Esophagus muscularis mucosa (tissue), 4 donors: ENCODE measurements at regions not wholly inside any gene's neighbourhood (a gene's known extent, or its start where the extent isn't known, plus 50 kb on each side); places are given as distances from the start of the nearest gene placed in this dataset.

Experiments used
- DNase-seq: peaks from one replicate; pipeline ENCODE4 v3.0.0-alpha.2; 2017; ENCODE audit errors: extremely low spot score
- H3K27ac ChIP-seq, 4 donors: fragments of 200-600 bp; sonication (generic); replicated peaks in 1 of 4; 1 replicate in 3 of 4; 2 replicates in 1 of 4; pipeline ENCODE4 v1.5.1; 2016 to 2019; ENCODE audit warnings: mild to moderate bottlenecking in 1 of 4
- H3K27me3 ChIP-seq, 4 donors: fragments of 200-600 bp; sonication (generic); one replicate each; pipeline versions ENCODE4 v1.5.1 to v1.6.0; 2016 to 2019
- H3K36me3 ChIP-seq, 4 donors: fragments of 200-600 bp; sonication (generic); one replicate each; pipeline ENCODE4 v1.5.1; 2016 to 2019
- H3K4me1 ChIP-seq, 4 donors: fragments of 200-600 bp; sonication (generic); one replicate each; pipeline ENCODE4 v1.5.1; 2016 to 2019
- H3K4me3 ChIP-seq, 4 donors: fragments of 200-600 bp; sonication (generic); 1 replicate in 2 of 4; 2 replicates in 2 of 4; pipeline ENCODE4 v1.5.1; 2016 to 2019; ENCODE audit warnings: mild to moderate bottlenecking in 4 of 4, moderate library complexity in 1 of 4
- H3K9me3 ChIP-seq, 4 donors: fragments of 200-600 bp; sonication (generic); 1 replicate in 3 of 4; 2 replicates in 1 of 4; pipeline ENCODE4 v1.5.1; 2016 to 2019
- EP300 ChIP-seq: sonication (generic); formaldehyde crosslinking; IDR thresholded peaks from one replicate; pipeline ENCODE4 v1.6.1; 2017; ENCODE audit warnings: antibody characterized with exemption
- POLR2A ChIP-seq: fragments of 450-650 bp; IDR thresholded peaks from one replicate; pipeline ENCODE4 v1.6.1; 2017; ENCODE audit warnings: antibody characterized with exemption, moderate library complexity, mild to moderate bottlenecking, low read depth
- POLR2AphosphoS5 ChIP-seq, 2 donors: sonication (generic); formaldehyde crosslinking; IDR thresholded peaks; one replicate each; pipeline ENCODE4 v1.6.1; 2017; ENCODE audit warnings: antibody characterized with exemption in 2 of 2
- WGBS: methylation state at CpG from one replicate; pipeline ENCODE4 v1.1.5; 2018; 5-methylcytosine and 5-hydroxymethylcytosine counted together
- intact Hi-C: fragments of 100-400 bp; cut with DNase I; formaldehyde crosslinking; loops from one replicate; pipeline ENCODE4 v1.15.1; 2023
- TF ChIP-seq, protein P1 (sequence below), 3 experiments: fragments of 200-600 bp in 2 of 3; fragments of 450-650 bp in 1 of 3; sonication (generic) in 2 of 3; IDR thresholded peaks; one replicate each; pipeline ENCODE4 v1.5.1; 2017 to 2019; ENCODE audit warnings: antibody characterized with exemption in 3 of 3, mild to moderate bottlenecking in 2 of 3, moderate library complexity in 1 of 3

DNA sequence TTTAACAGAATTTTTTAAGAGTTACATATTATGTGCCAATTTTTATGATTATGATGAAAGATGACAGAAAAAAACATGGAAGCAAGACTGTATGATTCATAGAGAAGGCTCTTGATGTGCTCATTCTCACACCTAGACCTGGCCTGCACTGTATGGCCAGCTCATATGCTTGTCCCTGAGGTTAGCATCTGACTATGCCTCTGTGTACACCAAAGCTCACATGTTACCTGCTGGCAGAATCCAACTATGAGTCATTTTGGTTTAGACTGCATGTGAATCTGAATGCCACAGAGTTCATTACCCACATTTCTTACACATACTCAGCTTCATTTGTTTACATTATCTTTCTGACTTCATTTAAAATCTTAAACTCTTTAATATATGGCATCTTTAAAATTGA, 139.0 kb downstream of the DSC3 start:
- intact Hi-C loops, result no loop called here
- H3K27ac ChIP-seq, result no peak overlapping the region
- no peaks in the 10 kb centered on the region for H3K4me1 ChIP-seq
- no peaks in the 10 kb centered on the region for H3K27me3 ChIP-seq
- H3K4me3 ChIP-seq, result no peak overlapping the region
- DNase-seq, result no peak
- no peaks in the 10 kb centered on the region for H3K9me3 ChIP-seq
- H3K36me3 ChIP-seq, result no peaks in the 10 kb centered on the region
- no peak for TF ChIP-seq POLR2AphosphoS5 (IDR thresholded peaks at IDR 0.05)
- no peak for TF ChIP-seq POLR2A
- TF ChIP-seq, protein P1, sequence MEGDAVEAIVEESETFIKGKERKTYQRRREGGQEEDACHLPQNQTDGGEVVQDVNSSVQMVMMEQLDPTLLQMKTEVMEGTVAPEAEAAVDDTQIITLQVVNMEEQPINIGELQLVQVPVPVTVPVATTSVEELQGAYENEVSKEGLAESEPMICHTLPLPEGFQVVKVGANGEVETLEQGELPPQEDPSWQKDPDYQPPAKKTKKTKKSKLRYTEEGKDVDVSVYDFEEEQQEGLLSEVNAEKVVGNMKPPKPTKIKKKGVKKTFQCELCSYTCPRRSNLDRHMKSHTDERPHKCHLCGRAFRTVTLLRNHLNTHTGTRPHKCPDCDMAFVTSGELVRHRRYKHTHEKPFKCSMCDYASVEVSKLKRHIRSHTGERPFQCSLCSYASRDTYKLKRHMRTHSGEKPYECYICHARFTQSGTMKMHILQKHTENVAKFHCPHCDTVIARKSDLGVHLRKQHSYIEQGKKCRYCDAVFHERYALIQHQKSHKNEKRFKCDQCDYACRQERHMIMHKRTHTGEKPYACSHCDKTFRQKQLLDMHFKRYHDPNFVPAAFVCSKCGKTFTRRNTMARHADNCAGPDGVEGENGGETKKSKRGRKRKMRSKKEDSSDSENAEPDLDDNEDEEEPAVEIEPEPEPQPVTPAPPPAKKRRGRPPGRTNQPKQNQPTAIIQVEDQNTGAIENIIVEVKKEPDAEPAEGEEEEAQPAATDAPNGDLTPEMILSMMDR (IDR thresholded peaks at IDR 0.05), result no peak
- TF ChIP-seq EP300, result no peak

DNA sequence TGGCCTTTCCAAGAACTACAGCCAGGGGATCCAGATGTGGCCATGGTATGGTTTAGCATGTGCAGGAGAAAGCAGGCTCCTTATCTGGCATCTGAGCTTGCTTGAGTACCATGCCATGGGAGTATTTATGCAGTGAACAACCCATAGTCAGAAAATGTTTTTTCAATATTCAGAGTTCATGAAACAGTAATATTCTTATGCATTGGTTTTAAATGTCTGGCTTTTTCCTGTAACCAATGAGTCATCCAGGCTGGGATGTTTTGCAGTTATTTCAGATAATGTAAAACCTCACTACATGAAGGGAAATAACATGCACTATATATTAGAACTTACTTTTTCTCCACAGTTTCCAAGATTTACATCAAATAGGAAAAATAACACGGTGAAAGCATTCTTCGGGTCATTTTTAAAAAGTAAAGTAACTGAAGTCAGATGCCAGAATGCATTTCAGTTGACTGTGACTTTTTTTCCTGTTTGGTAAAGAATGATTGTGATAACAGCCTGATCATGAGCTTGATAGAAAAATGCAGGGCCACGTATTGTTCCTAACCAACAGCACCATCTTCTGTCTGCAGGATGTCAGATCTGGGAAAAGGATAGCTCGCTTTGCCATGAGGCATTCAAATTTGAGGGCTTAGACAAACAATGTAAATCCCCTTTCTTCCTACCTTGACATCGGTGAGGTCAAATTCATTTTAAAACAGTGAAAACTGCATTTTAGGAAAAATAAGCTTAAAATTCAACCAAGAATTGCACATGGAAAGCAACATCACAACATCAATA, 152.8 kb downstream of the DSC3 start:
- no peaks in the 10 kb centered on the region for H3K4me1 ChIP-seq
- no peak overlapping the region for H3K4me3 ChIP-seq
- intact Hi-C loops, result loop anchor here (10.0 kb wide), 1 partner anchor 1015 kb away; no protein-coding TSS in a partner anchor
- no peak for DNase-seq
- H3K36me3 ChIP-seq, result no peaks in the 10 kb centered on the region
- H3K9me3 ChIP-seq, result no peaks in the 10 kb centered on the region
- TF ChIP-seq, protein P1 (IDR thresholded peaks at IDR 0.05), result peak; percentile 33 to 52 (median 34)
- TF ChIP-seq POLR2A (no peak), EP300 (no peak)
- no peaks in the 10 kb centered on the region for H3K27me3 ChIP-seq
- WGBS, result 50% methylated on average over 5 of the region's 5 CpGs
- H3K27ac ChIP-seq, result no peak overlapping the region

DNA sequence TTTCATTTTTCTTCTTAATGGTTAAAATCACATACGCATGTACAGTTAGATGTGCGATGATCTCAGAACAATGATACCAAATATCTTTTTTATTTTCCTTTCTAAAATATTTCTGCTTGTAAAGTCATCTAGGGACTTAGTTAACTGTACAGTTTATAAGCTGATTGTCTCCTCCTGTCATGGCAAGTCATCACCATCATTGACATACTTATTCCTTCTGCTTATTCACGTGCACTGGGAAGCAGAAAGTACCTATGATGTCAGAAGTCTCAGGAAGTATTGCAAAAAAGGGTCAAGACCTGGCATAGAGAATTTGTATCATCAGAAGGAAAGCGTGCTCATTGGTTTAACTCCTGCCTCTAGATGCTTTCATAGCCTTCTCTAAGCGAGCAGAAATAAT, 154.2 kb downstream of the DSC3 start:
- H3K27me3 ChIP-seq, result no peaks in the 10 kb centered on the region
- DNase-seq, result no peak
- intact Hi-C loops, result loop anchor here (10.0 kb wide), 1 partner anchor 1014 kb away; no protein-coding TSS in a partner anchor
- no peaks in the 10 kb centered on the region for H3K9me3 ChIP-seq
- TF ChIP-seq POLR2AphosphoS5 (IDR thresholded peaks at IDR 0.05) (no peak), POLR2A (no peak), EP300 (no peak)
- TF ChIP-seq, protein P1 (IDR thresholded peaks at IDR 0.05), result no peak
- H3K4me1 ChIP-seq, result no peaks in the 10 kb centered on the region
- H3K27ac ChIP-seq, result no peak overlapping the region
- WGBS, result 83% methylated on average over 5 of the region's 5 CpGs
- H3K36me3 ChIP-seq, result no peaks in the 10 kb centered on the region
- no peak overlapping the region for H3K4me3 ChIP-seq

DNA sequence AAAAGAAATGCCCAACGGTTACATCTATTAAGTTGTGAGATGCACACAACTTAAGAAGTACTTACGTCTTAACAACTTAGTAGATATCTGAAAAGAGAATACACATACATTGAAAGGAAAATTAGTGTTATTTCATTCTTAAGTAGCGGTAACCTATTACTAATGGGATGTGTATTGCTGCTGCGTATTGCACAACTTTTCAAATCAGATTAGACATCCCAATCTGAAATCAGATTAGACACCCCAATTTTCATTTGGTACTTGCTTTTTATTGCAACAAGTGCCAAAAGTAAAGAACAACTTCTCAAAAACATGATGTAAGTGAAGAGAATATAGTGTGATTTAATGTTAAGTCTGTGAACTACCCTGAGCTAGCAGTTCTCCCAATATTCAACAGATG, 155.5 kb downstream of the DSC3 start:
- Histone ChIP-seq H3K4me1 (no peaks in the 10 kb centered on the region), H3K27me3 (no peaks in the 10 kb centered on the region), H3K9me3 (no peaks in the 10 kb centered on the region), H3K36me3 (no peaks in the 10 kb centered on the region), H3K4me3 (no peak overlapping the region), H3K27ac (no peak overlapping the region)
- WGBS, result 96% methylated on average over 4 of the region's 4 CpGs
- intact Hi-C loops, result loop anchor here (10.0 kb wide), 1 partner anchor 1012 kb away; no protein-coding TSS in a partner anchor
- no peak for DNase-seq
- TF ChIP-seq, protein P1 (IDR thresholded peaks at IDR 0.05), result no peak
- TF ChIP-seq EP300 (no peak), POLR2A (no peak), POLR2AphosphoS5 (IDR thresholded peaks at IDR 0.05) (no peak)
